Stomach (tissue), 8 donors: ENCODE measurements at regions not wholly inside any gene's neighbourhood (a gene's known extent, or its start where the extent isn't known, plus 50 kb on each side); places are given as distances from the start of the nearest gene placed in this dataset.

Experiments used
- DNase-seq, 2 donors: peaks; one replicate each; pipeline versions ENCODE4 v3.0.0 to v3.0.0-alpha.2; 2013 to 2019
- H3K27ac ChIP-seq, 5 donors: fragments of 200-600 bp in 4 of 5; sonication (generic) in 4 of 5; one replicate each; pipeline ENCODE4 v1.5.1; 2013 to 2019; ENCODE audit warnings: mild to moderate bottlenecking in 1 of 5, moderate library complexity in 1 of 5
- H3K27me3 ChIP-seq, 3 donors: fragments of 200-600 bp; sonication (generic); one replicate each; pipeline ENCODE4 v1.5.1; 2017 to 2019; ENCODE audit warnings: mixed run types in 1 of 3
- H3K36me3 ChIP-seq, 4 donors: fragments of 200-600 bp; sonication (generic); 1 replicate in 3 of 4; 2 replicates in 1 of 4; pipeline ENCODE4 v1.5.1; 2016 to 2019
- H3K4me1 ChIP-seq, 4 donors: fragments of 200-600 bp; sonication (generic); one replicate each; pipeline ENCODE4 v1.5.1; 2016 to 2019
- H3K4me3 ChIP-seq, 4 donors: fragments of 200-600 bp; sonication (generic) in 3 of 4; one replicate each; pipeline ENCODE4 v1.5.1; 2016 to 2019; ENCODE audit warnings: mild to moderate bottlenecking in 1 of 4
- H3K9me3 ChIP-seq, 4 donors: fragments of 200-600 bp; sonication (generic); one replicate each; pipeline ENCODE4 v1.5.1; 2016 to 2019
- CTCF ChIP-seq, 7 experiments: fragments of 450-650 bp in 4 of 7; fragments of 200-600 bp in 3 of 7; sonication (generic) in 3 of 7; IDR thresholded peaks; one replicate each; pipeline ENCODE4 v1.5.1; 2016 to 2019; ENCODE audit warnings: antibody characterized with exemption in 7 of 7, control low read depth in 2 of 7, mild to moderate bottlenecking in 1 of 7
- EP300 ChIP-seq: sonication (generic); formaldehyde crosslinking; IDR thresholded peaks from one replicate; pipeline ENCODE4 v1.6.1; 2017; ENCODE audit warnings: antibody characterized with exemption
- POLR2A ChIP-seq, 4 donors: fragments of 450-650 bp; IDR thresholded peaks; one replicate each; pipeline ENCODE4 v1.6.1; 2016; ENCODE audit warnings: antibody characterized with exemption in 4 of 4, control low read depth in 2 of 4, mild to moderate bottlenecking in 1 of 4, moderate library complexity in 1 of 4
- POLR2AphosphoS5 ChIP-seq, 3 donors: sonication (generic); formaldehyde crosslinking; IDR thresholded peaks; one replicate each; pipeline ENCODE4 v1.6.1; 2016; ENCODE audit warnings: antibody characterized with exemption in 3 of 3
- WGBS, 5 donors: extraction: QIAGEN DNeasy Blood & Tissue Kit in 3 of 5; methylation state at CpG; one replicate each; pipeline versions ENCODE4 v1.1.5 to v1.1.7; 2013 to 2018; 5-methylcytosine and 5-hydroxymethylcytosine counted together
- intact Hi-C: fragments of 100-400 bp; cut with DNase I; formaldehyde crosslinking; loops from one replicate; pipeline ENCODE4 v1.15.1; 2023; ENCODE audit warnings: low total_unique reads
- donor health status: healthy with polysubstance abuse.
- donor health status: Bipolar disorder and iron deficiency.
- donor health status: healthy.

GRCh38 chr6:12404651-12405050 lies 114.5 kb downstream of the EDN1 start:
- intact Hi-C loops = no loop called here
- WGBS, 5 donors = 0 to 91% (median 87%) methylated on average over 1 of the region's 1 CpG
- DNase-seq = no peak
- Histone ChIP-seq H3K4me3 (no peak overlapping the region), H3K36me3 (no peaks in the 10 kb centered on the region), H3K27me3 (no peaks in the 10 kb centered on the region), H3K4me1 (peaks cover 0 to 5% (median 0%) of the 10 kb centered on the region in 4 donors), H3K27ac (no peak overlapping the region), H3K9me3 (no peaks in the 10 kb centered on the region)
- TF ChIP-seq POLR2AphosphoS5 (IDR thresholded peaks at IDR 0.05) = no peak
- TF ChIP-seq EP300 = no peak
- TF ChIP-seq POLR2A (IDR thresholded peaks at IDR 0.05) = no peak
- no peak for TF ChIP-seq CTCF (IDR thresholded peaks at IDR 0.05)

DNA sequence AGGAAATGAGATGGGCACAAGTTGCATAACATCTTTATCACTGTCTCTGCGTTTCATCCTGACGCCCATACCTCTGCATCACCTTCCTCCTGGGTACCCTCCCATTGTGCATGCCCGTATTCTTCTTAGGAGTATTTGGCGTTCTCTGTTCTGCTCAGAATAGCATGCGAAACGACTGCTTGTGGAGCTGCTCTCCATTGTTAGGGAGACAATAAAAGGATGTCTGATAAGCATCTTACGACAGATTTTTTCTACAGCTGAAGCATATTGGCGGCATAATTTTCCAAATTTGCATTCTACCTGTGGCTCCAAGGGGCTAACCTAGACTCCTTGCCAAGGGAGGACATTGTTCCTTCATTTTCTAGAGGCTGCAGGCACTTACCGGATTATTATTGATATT lies 118.6 kb downstream of the EDN1 start:
- no peak overlapping the region for H3K27ac ChIP-seq
- no peaks in the 10 kb centered on the region for H3K4me1 ChIP-seq
- H3K27me3 ChIP-seq = no peaks in the 10 kb centered on the region
- H3K4me3 ChIP-seq = no peak overlapping the region
- no peak for DNase-seq
- WGBS, 5 donors = 78 to 87% (median 83%) methylated on average over 9 of the region's 9 CpGs
- H3K36me3 ChIP-seq = no peaks in the 10 kb centered on the region
- intact Hi-C loops = no loop called here
- H3K9me3 ChIP-seq = no peaks in the 10 kb centered on the region
- no peak for TF ChIP-seq POLR2A (IDR thresholded peaks at IDR 0.05)
- TF ChIP-seq EP300 = no peak
- no peak for TF ChIP-seq CTCF (IDR thresholded peaks at IDR 0.05)
- no peak for TF ChIP-seq POLR2AphosphoS5 (IDR thresholded peaks at IDR 0.05)

GRCh38 chr6:12410946-12411345 lies 120.8 kb downstream of the EDN1 start:
- WGBS, 5 donors = 63 to 91% (median 85%) methylated on average over 4 of the region's 4 CpGs
- no peak for TF ChIP-seq CTCF (IDR thresholded peaks at IDR 0.05)
- no peak for TF ChIP-seq EP300
- TF ChIP-seq POLR2AphosphoS5 (IDR thresholded peaks at IDR 0.05) = no peak
- TF ChIP-seq POLR2A (IDR thresholded peaks at IDR 0.05) = no peak
- H3K4me3 ChIP-seq = no peak overlapping the region
- H3K27me3 ChIP-seq = no peaks in the 10 kb centered on the region
- no peaks in the 10 kb centered on the region for H3K36me3 ChIP-seq
- peaks cover 0 to 4% (median 1%) of the 10 kb centered on the region in 4 donors for H3K4me1 ChIP-seq
- no peak for DNase-seq
- no peak overlapping the region for H3K27ac ChIP-seq
- no peaks in the 10 kb centered on the region for H3K9me3 ChIP-seq
- intact Hi-C loops = no loop called here

GRCh38 chr6:12414096-12414675 lies 124.0 kb downstream of the EDN1 start:
- no peaks in the 10 kb centered on the region for H3K36me3 ChIP-seq
- 93 to 100% (median 95%) methylated on average over 4 of the region's 4 CpGs for WGBS, 5 donors
- no peak for TF ChIP-seq EP300
- TF ChIP-seq POLR2A (IDR thresholded peaks at IDR 0.05) = no peak
- TF ChIP-seq POLR2AphosphoS5 (IDR thresholded peaks at IDR 0.05) = no peak
- TF ChIP-seq CTCF (IDR thresholded peaks at IDR 0.05) = no peak
- intact Hi-C loops = no loop called here
- no peak overlapping the region for H3K27ac ChIP-seq
- peaks cover 0 to 3% (median 0%) of the 10 kb centered on the region in 4 donors for H3K9me3 ChIP-seq
- no peak overlapping the region for H3K4me3 ChIP-seq
- H3K4me1 ChIP-seq = peaks cover 0 to 5% (median 2%) of the 10 kb centered on the region in 4 donors
- H3K27me3 ChIP-seq = no peaks in the 10 kb centered on the region
- DNase-seq = no peak
